ENCODE measurements at regions not wholly inside any gene's neighbourhood (a gene's known extent, or its start where the extent isn't known, plus 50 kb on each side); places are given as distances from the start of the nearest gene placed in this dataset.

- TF ChIP-seq CTCF (IDR thresholded peaks at IDR 0.05), result no peak
- no peak for FAIRE-seq
- no peaks in the 10 kb centered on the region for H3K36me3 ChIP-seq
- ATAC-seq, result no peak
- no peaks in the 10 kb centered on the region for H3K9me3 ChIP-seq
- no peaks in the 10 kb centered on the region for H3K4me1 ChIP-seq
- no peaks in the 10 kb centered on the region for H3K27me3 ChIP-seq
- WGBS, 2 donors, result 81 to 100% methylated on average over 1 of the region's 1 CpG
- DNase-seq, result no peak
- intact Hi-C loops (cut with DNase I), result no loop called here
- H3K27ac ChIP-seq, result no peak overlapping the region
- H3K4me3 ChIP-seq, result no peak overlapping the region
Observed at GRCh38 chr2:83665154-83665553, 793.9 kb downstream of the SUCLG1 start.

- H3K27ac ChIP-seq, result no peak overlapping the region
- no peaks in the 10 kb centered on the region for H3K9me3 ChIP-seq
- no peaks in the 10 kb centered on the region for H3K4me1 ChIP-seq
- no peaks in the 10 kb centered on the region for H3K27me3 ChIP-seq
- no peak for TF ChIP-seq CTCF (IDR thresholded peaks at IDR 0.05)
- ATAC-seq (no peak), FAIRE-seq (no peak), DNase-seq (no peak)
- no peaks in the 10 kb centered on the region for H3K36me3 ChIP-seq
- intact Hi-C loops (cut with DNase I), result no loop called here
- no peak overlapping the region for H3K4me3 ChIP-seq
- WGBS, 2 donors, result 68 to 85% methylated on average over 1 of the region's 1 CpG
Observed at GRCh38 chr2:83661711-83662110, 797.4 kb downstream of the SUCLG1 start.

GRCh38 chr2:83654091-83654611 lies 804.9 kb downstream of the SUCLG1 start:
- no peaks in the 10 kb centered on the region for H3K9me3 ChIP-seq
- no peak overlapping the region for H3K4me3 ChIP-seq
- intact Hi-C loops (cut with DNase I), result no loop called here
- FAIRE-seq (no peak), ATAC-seq (no peak), DNase-seq (no peak)
- no peak overlapping the region for H3K27ac ChIP-seq
- no peak for TF ChIP-seq CTCF (IDR thresholded peaks at IDR 0.05)
- WGBS, 2 donors, result 34 to 55% methylated on average over 1 of the region's 1 CpG
- H3K36me3 ChIP-seq, result no peaks in the 10 kb centered on the region
- H3K27me3 ChIP-seq, result no peaks in the 10 kb centered on the region
- H3K4me1 ChIP-seq, result no peaks in the 10 kb centered on the region

- Histone ChIP-seq H3K27ac (no peak overlapping the region), H3K36me3 (no peaks in the 10 kb centered on the region), H3K4me1 (no peaks in the 10 kb centered on the region), H3K27me3 (no peaks in the 10 kb centered on the region), H3K9me3 (no peaks in the 10 kb centered on the region), H3K4me3 (no peak overlapping the region)
- intact Hi-C loops (cut with DNase I), result no loop called here
- ATAC-seq (no peak), FAIRE-seq (no peak), DNase-seq (no peak)
- 24 to 26% methylated on average over 1 of the region's 1 CpG for WGBS, 2 donors
- no peak for TF ChIP-seq CTCF (IDR thresholded peaks at IDR 0.05)
Observed at GRCh38 chr2:83650898-83651297, 808.2 kb downstream of the SUCLG1 start.

GRCh38 chr2:83650161-83650560 lies 808.9 kb downstream of the SUCLG1 start:
- Histone ChIP-seq H3K27ac (no peak overlapping the region), H3K4me3 (no peak overlapping the region), H3K4me1 (no peaks in the 10 kb centered on the region), H3K27me3 (no peaks in the 10 kb centered on the region), H3K36me3 (no peaks in the 10 kb centered on the region), H3K9me3 (no peaks in the 10 kb centered on the region)
- intact Hi-C loops (cut with DNase I), result no loop called here
- ATAC-seq, result no peak
- DNase-seq, result no peak
- WGBS, 2 donors, result 44 to 75% methylated on average over 2 of the region's 2 CpGs
- no peak for FAIRE-seq
- no peak for TF ChIP-seq CTCF (IDR thresholded peaks at IDR 0.05)

Measured in pancreas (tissue), 10 donors.